Activated naive CD8-positive, alpha-beta T cell treated with anti-CD3 and anti-CD28 coated beads, Interleukin-2, amount 10 ng/mL, durations not matched to agents 7 days and 5 days (primary cell): ENCODE measurements at regions not wholly inside any gene's neighbourhood (a gene's known extent, or its start where the extent isn't known, plus 50 kb on each side); places are given as distances from the start of the nearest gene placed in this dataset.
"Not testable (repeated sequence)": the region's sequence is repeated elsewhere in the genome, so short reads cannot be mapped to it uniquely, and the experiment has no call there.

ENCODE experiments used
- ATAC-seq: fragments of 150-1000 bp; cut with Tn5 transposase; one replicate; pipeline ENCODE4 v1.10.0; 2021; ENCODE audit warnings: low read depth, moderate library complexity
- POLR2A ChIA-PET: fragments of 350-600 bp; sonication (Branson Sonifier 250); formaldehyde crosslinking; loops from one replicate; lab custom pipeline; 2021; ENCODE audit warnings: antibody characterized with exemption; lab: Charles Lee
- DNase-seq: peaks from one replicate; pipeline ENCODE4 v3.0.0; 2021
- H3K27ac Mint-ChIP-seq: one replicate; pipeline ENCODE4 v1.8.0; 2022; ENCODE audit warnings: mild to moderate bottlenecking, mixed read lengths
- H3K27me3 Mint-ChIP-seq: one replicate; pipeline ENCODE4 v1.8.0; 2022; ENCODE audit warnings: mild to moderate bottlenecking, moderate library complexity, mixed read lengths
- H3K36me3 Mint-ChIP-seq: one replicate; pipeline ENCODE4 v1.8.0; 2021; ENCODE audit warnings: mild to moderate bottlenecking, mixed read lengths
- H3K4me1 Mint-ChIP-seq: one replicate; pipeline ENCODE4 v1.8.0; 2021; ENCODE audit warnings: mixed read lengths
- H3K4me3 Mint-ChIP-seq: one replicate; pipeline ENCODE4 v1.8.0; 2022; ENCODE audit warnings: mild to moderate bottlenecking, moderate library complexity, mixed read lengths
- H3K9me3 Mint-ChIP-seq: one replicate; pipeline ENCODE4 v1.8.0; 2021; ENCODE audit warnings: mixed read lengths

- Mint-ChIP-seq H3K4me1 (no peaks in the 10 kb centered on the region), H3K9me3 (no peaks in the 10 kb centered on the region), H3K36me3 (no peaks in the 10 kb centered on the region), H3K4me3 (no peak overlapping the region), H3K27ac (no peak overlapping the region), H3K27me3 (no peaks in the 10 kb centered on the region)
- POLR2A ChIA-PET: no interaction called here
- ATAC-seq: no peak
- no peak for DNase-seq
Observed at GRCh38 chr3:84567796-84568195, 391.0 kb upstream of the CADM2 start.

GRCh38 chr3:84573962-84574361 lies 384.8 kb upstream of the CADM2 start:
- DNase-seq: no peak
- H3K27ac Mint-ChIP-seq: no peak overlapping the region
- H3K36me3 Mint-ChIP-seq: no peaks in the 10 kb centered on the region
- no peaks in the 10 kb centered on the region for H3K4me1 Mint-ChIP-seq
- POLR2A ChIA-PET: no interaction called here
- H3K9me3 Mint-ChIP-seq: peaks cover 10% of the 10 kb centered on the region
- H3K27me3 Mint-ChIP-seq: no peaks in the 10 kb centered on the region
- H3K4me3 Mint-ChIP-seq: no peak overlapping the region
- ATAC-seq: no peak

GRCh38 chr3:84586427-84586826 lies 372.4 kb upstream of the CADM2 start:
- POLR2A ChIA-PET: no interaction called here
- H3K9me3 Mint-ChIP-seq: peaks cover 6% of the 10 kb centered on the region
- no peak overlapping the region for H3K27ac Mint-ChIP-seq
- no peak for ATAC-seq
- no peaks in the 10 kb centered on the region for H3K4me1 Mint-ChIP-seq
- DNase-seq: no peak
- H3K36me3 Mint-ChIP-seq: no peaks in the 10 kb centered on the region
- H3K4me3 Mint-ChIP-seq: no peak overlapping the region
- no peaks in the 10 kb centered on the region for H3K27me3 Mint-ChIP-seq

- POLR2A ChIA-PET: no interaction called here
- ATAC-seq: no peak
- Mint-ChIP-seq H3K4me1 (no peaks in the 10 kb centered on the region), H3K9me3 (peaks cover 4% of the 10 kb centered on the region), H3K27me3 (no peaks in the 10 kb centered on the region), H3K4me3 (no peak overlapping the region), H3K36me3 (no peaks in the 10 kb centered on the region), H3K27ac (no peak overlapping the region)
- DNase-seq: no peak
Observed at GRCh38 chr3:84600703-84601225, 358.0 kb upstream of the CADM2 start.

- Mint-ChIP-seq H3K27me3 (no peaks in the 10 kb centered on the region), H3K4me3 (no peak overlapping the region), H3K27ac (no peak overlapping the region), H3K36me3 (no peaks in the 10 kb centered on the region), H3K4me1 (no peaks in the 10 kb centered on the region), H3K9me3 (peaks cover 4% of the 10 kb centered on the region)
- DNase-seq: no peak
- no peak for ATAC-seq
- POLR2A ChIA-PET: no interaction called here
Observed at GRCh38 chr3:84601303-84601702, 357.5 kb upstream of the CADM2 start.

- Mint-ChIP-seq H3K36me3 (no peaks in the 10 kb centered on the region), H3K4me3 (no peak overlapping the region), H3K4me1 (no peaks in the 10 kb centered on the region), H3K9me3 (peaks cover 5% of the 10 kb centered on the region), H3K27me3 (no peaks in the 10 kb centered on the region), H3K27ac (no peak overlapping the region)
- ATAC-seq: no peak
- POLR2A ChIA-PET: no interaction called here
- DNase-seq: no peak
Observed at GRCh38 chr3:84621823-84622222, 337.0 kb upstream of the CADM2 start.

GRCh38 chr3:84634668-84635067 lies 324.1 kb upstream of the CADM2 start:
- Mint-ChIP-seq H3K4me1 (no peaks in the 10 kb centered on the region), H3K4me3 (no peak overlapping the region), H3K27ac (no peak overlapping the region), H3K9me3 (peaks cover 11% of the 10 kb centered on the region), H3K36me3 (no peaks in the 10 kb centered on the region), H3K27me3 (no peaks in the 10 kb centered on the region)
- POLR2A ChIA-PET: no interaction called here
- ATAC-seq (no peak), DNase-seq (no peak)

- Mint-ChIP-seq H3K27me3 (no peaks in the 10 kb centered on the region), H3K9me3 (peaks cover 11% of the 10 kb centered on the region), H3K36me3 (no peaks in the 10 kb centered on the region), H3K4me1 (no peaks in the 10 kb centered on the region), H3K4me3 (no peak overlapping the region), H3K27ac (no peak overlapping the region)
- DNase-seq: no peak
- POLR2A ChIA-PET: no interaction called here
- ATAC-seq: no peak
Observed at GRCh38 chr3:84637272-84637671, 321.5 kb upstream of the CADM2 start.

- Mint-ChIP-seq H3K36me3 (no peaks in the 10 kb centered on the region), H3K27me3 (no peaks in the 10 kb centered on the region), H3K4me1 (no peaks in the 10 kb centered on the region), H3K27ac (no peak overlapping the region), H3K9me3 (peaks cover 7% of the 10 kb centered on the region), H3K4me3 (no peak overlapping the region)
- ATAC-seq (no peak), DNase-seq (no peak)
- POLR2A ChIA-PET: no interaction called here
Observed at GRCh38 chr3:84666468-84666867, 292.3 kb upstream of the CADM2 start.

GRCh38 chr3:84679211-84679610 lies 279.6 kb upstream of the CADM2 start:
- Mint-ChIP-seq H3K27me3 (no peaks in the 10 kb centered on the region), H3K36me3 (no peaks in the 10 kb centered on the region), H3K9me3 (peaks cover 2% of the 10 kb centered on the region), H3K4me3 (no peak overlapping the region), H3K27ac (no peak overlapping the region), H3K4me1 (no peaks in the 10 kb centered on the region)
- DNase-seq (no peak), ATAC-seq (no peak)
- POLR2A ChIA-PET: no interaction called here

- ATAC-seq (no peak), DNase-seq (no peak)
- Mint-ChIP-seq H3K27ac (no peak overlapping the region), H3K4me3 (no peak overlapping the region), H3K9me3 (peaks cover 2% of the 10 kb centered on the region), H3K4me1 (no peaks in the 10 kb centered on the region), H3K36me3 (no peaks in the 10 kb centered on the region), H3K27me3 (no peaks in the 10 kb centered on the region)
- POLR2A ChIA-PET: no interaction called here
Observed at GRCh38 chr3:84680700-84681099, 278.1 kb upstream of the CADM2 start.

- Mint-ChIP-seq H3K9me3 (no peaks in the 10 kb centered on the region), H3K27ac (no peak overlapping the region), H3K36me3 (no peaks in the 10 kb centered on the region), H3K27me3 (no peaks in the 10 kb centered on the region), H3K4me1 (no peaks in the 10 kb centered on the region), H3K4me3 (no peak overlapping the region)
- DNase-seq (no peak), ATAC-seq (no peak)
- POLR2A ChIA-PET: no interaction called here
Observed at GRCh38 chr3:84683493-84683892, 275.3 kb upstream of the CADM2 start.

- H3K9me3 Mint-ChIP-seq: no peaks in the 10 kb centered on the region
- DNase-seq (no peak), ATAC-seq (no peak)
- no peak overlapping the region for H3K27ac Mint-ChIP-seq
- no peaks in the 10 kb centered on the region for H3K4me1 Mint-ChIP-seq
- H3K4me3 Mint-ChIP-seq: no peak overlapping the region
- H3K27me3 Mint-ChIP-seq: no peaks in the 10 kb centered on the region
- POLR2A ChIA-PET: no interaction called here
- no peaks in the 10 kb centered on the region for H3K36me3 Mint-ChIP-seq
Observed at GRCh38 chr3:84685467-84685866, 273.3 kb upstream of the CADM2 start.

- no peaks in the 10 kb centered on the region for H3K9me3 Mint-ChIP-seq
- H3K4me1 Mint-ChIP-seq: no peaks in the 10 kb centered on the region
- no peak overlapping the region for H3K4me3 Mint-ChIP-seq
- POLR2A ChIA-PET: no interaction called here
- no peak overlapping the region for H3K27ac Mint-ChIP-seq
- DNase-seq (no peak), ATAC-seq (no peak)
- no peaks in the 10 kb centered on the region for H3K36me3 Mint-ChIP-seq
- no peaks in the 10 kb centered on the region for H3K27me3 Mint-ChIP-seq
Observed at GRCh38 chr3:84692261-84692660, 266.5 kb upstream of the CADM2 start.

GRCh38 chr3:84710288-84710687 lies 248.5 kb upstream of the CADM2 start:
- H3K27me3 Mint-ChIP-seq, H3K27ac Mint-ChIP-seq, H3K9me3 Mint-ChIP-seq, ATAC-seq, H3K36me3 Mint-ChIP-seq, DNase-seq, POLR2A ChIA-PET, H3K4me1 Mint-ChIP-seq: not testable (repeated sequence)
- H3K4me3 Mint-ChIP-seq: peak overlapping the region; percentile 41
